Prostate gland (tissue), 2 donors: ENCODE measurements at regions not wholly inside any gene's neighbourhood (a gene's known extent, or its start where the extent isn't known, plus 50 kb on each side); places are given as distances from the start of the nearest gene placed in this dataset.

ENCODE experiments used
- CTCF ChIP-seq, 4 experiments: fragments of 200-600 bp in 2 of 4; fragments of 450-650 bp in 2 of 4; sonication (generic) in 2 of 4; IDR thresholded peaks; 1 replicate in 3 of 4; 2 replicates in 1 of 4; pipeline ENCODE4 v1.5.1; 2016 to 2019; ENCODE audit warnings: antibody characterized with exemption in 4 of 4, mild to moderate bottlenecking in 2 of 4, moderate library complexity in 2 of 4
- POLR2A ChIP-seq: fragments of 450-650 bp; IDR thresholded peaks from one replicate; pipeline ENCODE4 v1.6.1; 2016; ENCODE audit warnings: antibody characterized with exemption, mild to moderate bottlenecking
- POLR2AphosphoS5 ChIP-seq: sonication (generic); formaldehyde crosslinking; IDR thresholded peaks from one replicate; pipeline ENCODE4 v1.6.1; 2017; ENCODE audit warnings: antibody characterized with exemption

GRCh38 chr17:15031975-15032374, 233.2 kb downstream of the PMP22 start:
- TF ChIP-seq CTCF (IDR thresholded peaks at IDR 0.05) (no peak), POLR2A (no peak), POLR2AphosphoS5 (no peak)
